ENCODE measurements at regions not wholly inside any gene's neighbourhood (a gene's known extent, or its start where the extent isn't known, plus 50 kb on each side); places are given as distances from the start of the nearest gene placed in this dataset.
"Not testable (repeated sequence)": the region's sequence is repeated elsewhere in the genome, so short reads cannot be mapped to it uniquely, and the experiment has no call there.

DNA sequence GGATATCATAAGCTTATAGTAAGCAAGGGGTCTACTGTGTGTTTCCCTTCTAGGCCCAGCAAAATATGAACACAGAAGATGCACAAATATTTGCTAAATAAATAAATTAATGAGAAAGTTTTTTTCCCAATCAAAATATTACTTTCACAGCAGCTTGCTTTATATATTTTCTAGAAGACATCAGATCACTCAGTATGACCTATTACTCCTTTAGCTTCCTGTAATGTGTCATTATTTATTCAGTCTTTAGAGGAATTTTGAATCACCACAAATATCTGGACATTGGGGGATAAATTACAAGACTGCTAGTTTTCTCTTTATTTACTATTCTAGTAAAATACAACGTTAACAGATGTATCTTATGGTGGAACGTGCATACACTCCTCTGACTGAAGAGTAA lies 765.8 kb upstream of the POM121L12 start:
- DNase-seq (ENCODE audit: low read depth in 3 of 3): no peak

- DNase-seq (ENCODE audit: low read depth in 3 of 3): no peak
Observed at GRCh38 chr7:52261057-52261456, 774.4 kb upstream of the POM121L12 start.

DNA sequence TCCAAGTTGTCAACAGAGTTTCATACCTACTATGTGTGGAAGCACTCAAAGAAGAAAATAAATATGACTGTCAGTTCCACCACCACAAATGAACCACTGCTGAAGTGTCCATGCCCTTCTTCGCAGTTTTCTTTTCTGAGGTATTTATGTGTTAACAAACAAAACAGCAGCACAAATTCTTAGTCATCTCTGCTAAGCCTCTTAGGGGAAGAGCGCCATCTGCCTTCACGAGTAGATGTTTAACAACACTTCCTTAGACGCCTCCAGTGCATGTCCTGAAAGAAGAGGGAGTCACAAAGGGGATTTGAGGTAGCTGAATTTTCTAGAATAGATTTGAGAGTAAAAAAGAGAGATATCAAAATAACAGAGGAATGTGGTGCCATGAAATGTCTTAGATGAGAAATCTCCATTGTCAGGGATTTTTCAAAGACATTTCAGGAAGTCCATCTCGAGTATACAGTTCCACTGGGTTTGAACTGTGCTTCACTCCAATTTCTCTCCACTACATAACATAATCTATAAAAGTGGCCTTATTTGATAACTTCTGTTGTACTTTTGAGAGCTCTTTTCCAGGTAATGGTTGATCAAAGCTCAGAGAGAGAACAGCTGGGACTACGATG lies 775.3 kb upstream of the POM121L12 start:
- DNase-seq (ENCODE audit: low read depth in 3 of 3): no peak

DNA sequence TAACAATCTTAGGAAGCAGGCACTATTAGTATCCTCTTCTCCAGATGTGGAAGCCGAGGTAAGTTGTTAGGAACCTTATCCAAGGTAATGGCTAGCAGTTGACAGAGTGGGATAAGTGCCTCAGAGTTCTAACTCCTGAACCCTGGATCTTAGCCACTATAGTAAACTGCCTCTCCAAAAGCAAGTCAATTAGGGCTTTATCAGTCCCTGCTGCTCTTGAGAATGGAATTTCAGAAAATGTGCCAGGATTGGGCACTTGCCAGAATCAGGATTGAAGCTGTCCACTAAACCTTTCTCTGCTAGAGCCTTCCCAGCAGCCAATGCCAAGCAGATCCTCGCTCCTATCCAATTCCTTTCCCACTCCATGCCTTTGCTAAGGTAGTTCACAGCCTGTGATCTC lies 777.5 kb upstream of the POM121L12 start:
- no peak for DNase-seq (ENCODE audit: low read depth in 3 of 3)

DNA sequence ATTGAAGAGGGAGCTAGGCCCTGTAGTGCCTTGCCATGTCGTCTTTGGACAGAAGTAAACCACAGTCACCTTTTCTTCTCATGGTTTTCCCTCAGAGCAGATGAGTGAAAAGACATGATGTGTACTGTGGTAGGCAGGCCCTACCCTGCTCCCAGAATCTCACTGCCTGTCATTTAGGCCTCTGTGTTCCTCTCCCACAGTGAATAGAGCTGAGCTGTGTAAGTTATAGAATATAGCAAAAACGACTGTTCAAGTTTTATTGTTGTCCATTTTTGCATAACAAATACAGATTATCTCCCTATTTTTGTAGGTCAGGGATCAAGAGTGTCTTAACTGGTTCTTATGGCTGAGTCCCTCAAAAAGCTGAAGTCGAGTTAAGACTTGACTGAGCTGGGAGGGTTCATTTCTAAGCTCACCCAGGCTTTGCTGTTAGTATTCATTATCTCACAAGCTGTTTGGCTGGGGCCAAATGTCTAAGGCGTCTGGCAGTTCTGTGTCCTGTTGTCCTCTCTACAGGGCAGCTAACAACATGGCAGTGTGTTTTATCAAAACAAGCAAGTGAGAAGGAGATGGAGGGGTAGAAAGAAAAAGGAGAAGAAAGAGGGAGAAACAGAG lies 780.9 kb upstream of the POM121L12 start:
- no peak for DNase-seq (ENCODE audit: low read depth in 3 of 3)

DNA sequence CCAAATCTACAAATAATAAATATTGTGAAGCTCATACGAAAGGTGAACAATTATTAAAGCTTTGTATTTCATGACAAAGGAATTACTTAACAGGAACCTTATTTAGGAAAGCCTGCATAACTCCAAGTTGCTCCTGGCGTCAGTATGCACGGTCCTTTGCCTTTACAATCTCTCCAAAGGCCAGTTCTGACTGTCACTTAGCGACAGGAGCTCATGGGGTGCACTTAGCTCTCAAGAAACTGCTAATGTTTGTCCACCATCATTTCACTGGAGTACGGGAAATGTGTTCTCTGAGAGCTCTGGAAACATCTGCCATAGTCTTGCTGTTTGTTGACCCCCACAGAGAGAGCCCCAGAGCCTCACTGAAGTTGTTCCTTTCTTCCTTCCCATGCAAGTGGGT lies 781.5 kb upstream of the POM121L12 start:
- DNase-seq (ENCODE audit: low read depth in 3 of 3): no peak

GRCh38 chr7:52249741-52250140 lies 785.7 kb upstream of the POM121L12 start:
- no peak for DNase-seq (ENCODE audit: low read depth in 3 of 3)

DNA sequence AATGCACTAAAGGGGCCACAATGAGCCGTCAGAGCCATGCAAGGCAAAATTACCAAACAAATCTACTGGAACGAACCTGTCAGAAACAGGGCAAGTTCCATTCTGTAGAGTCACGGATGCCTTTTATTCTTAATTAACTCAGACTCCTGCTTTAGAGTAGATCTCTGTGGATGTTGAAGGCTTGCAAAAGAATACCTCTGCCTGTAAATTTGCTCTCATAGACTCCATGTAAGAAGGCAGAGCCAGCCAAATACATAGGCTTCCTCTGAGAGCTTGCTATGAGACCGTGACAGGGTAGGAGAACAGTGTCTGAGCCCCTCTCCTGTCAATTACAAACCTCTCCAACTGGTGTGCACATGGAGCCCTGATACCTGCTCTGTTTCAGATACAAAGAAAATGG lies 787.9 kb upstream of the POM121L12 start:
- DNase-seq (ENCODE audit: low read depth in 3 of 3): no peak

GRCh38 chr7:52243685-52244084 lies 791.7 kb upstream of the POM121L12 start:
- DNase-seq (ENCODE audit: low read depth in 3 of 3): no peak

DNA sequence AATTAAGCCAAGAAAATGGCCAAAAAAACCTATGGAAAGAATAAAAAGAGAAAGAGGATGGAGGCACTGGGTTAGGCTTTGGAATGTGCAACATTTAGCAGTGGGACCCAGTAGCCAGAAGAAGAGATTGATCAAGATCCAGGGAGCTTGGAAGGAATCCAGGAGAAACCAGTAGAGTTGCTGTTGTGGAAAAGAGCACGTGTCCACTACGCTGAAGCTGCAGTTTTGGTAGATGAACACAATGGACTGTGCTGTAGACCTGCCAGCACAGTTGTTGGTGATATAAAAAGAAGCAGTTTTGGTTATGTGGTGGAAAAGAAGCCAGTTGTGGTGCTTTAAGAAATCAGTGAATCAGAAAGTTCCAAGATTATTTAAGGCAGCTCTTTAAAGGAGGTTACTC lies 802.2 kb upstream of the POM121L12 start:
- DNase-seq (ENCODE audit: low read depth in 3 of 3): no peak

GRCh38 chr7:52211930-52212329 lies 823.5 kb upstream of the POM121L12 start:
- DNase-seq (ENCODE audit: low read depth in 3 of 3): no peak

- no peak for DNase-seq (ENCODE audit: low read depth in 3 of 3)
Observed at GRCh38 chr7:52209614-52210013, 825.8 kb upstream of the POM121L12 start.

- no peak for DNase-seq (ENCODE audit: low read depth in 3 of 3)
Observed at GRCh38 chr7:52197221-52197620, 838.2 kb upstream of the POM121L12 start.

DNA sequence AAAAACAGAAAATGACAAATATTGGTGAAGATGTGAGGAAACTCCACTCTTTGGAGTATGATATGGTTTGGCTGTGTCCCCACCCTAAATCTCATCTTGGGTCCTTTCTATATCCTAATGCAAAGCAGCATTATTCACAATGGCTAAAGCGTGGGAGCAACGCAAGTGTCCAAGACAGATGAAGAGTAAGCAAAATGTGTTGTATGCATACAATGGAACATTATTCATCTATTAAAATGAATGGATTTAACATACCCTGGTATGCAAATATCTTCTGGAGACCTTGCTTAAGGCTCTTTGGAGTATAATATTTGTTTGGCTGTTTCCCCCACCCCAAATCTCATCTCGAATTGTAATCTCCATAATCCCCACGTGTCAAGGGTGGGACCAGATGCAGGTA lies 839.8 kb upstream of the POM121L12 start:
- no peak for DNase-seq (ENCODE audit: low read depth in 3 of 3)

GRCh38 chr7:52189153-52189778 lies 846.2 kb upstream of the POM121L12 start:
- DNase-seq (ENCODE audit: low read depth in 3 of 3): no peak

- DNase-seq (ENCODE audit: low read depth in 3 of 3): no peak
Observed at GRCh38 chr7:52184006-52184703, 851.3 kb upstream of the POM121L12 start.

GRCh38 chr7:52179934-52180333 lies 855.5 kb upstream of the POM121L12 start:
- no peak for DNase-seq (ENCODE audit: low read depth in 3 of 3)

DNA sequence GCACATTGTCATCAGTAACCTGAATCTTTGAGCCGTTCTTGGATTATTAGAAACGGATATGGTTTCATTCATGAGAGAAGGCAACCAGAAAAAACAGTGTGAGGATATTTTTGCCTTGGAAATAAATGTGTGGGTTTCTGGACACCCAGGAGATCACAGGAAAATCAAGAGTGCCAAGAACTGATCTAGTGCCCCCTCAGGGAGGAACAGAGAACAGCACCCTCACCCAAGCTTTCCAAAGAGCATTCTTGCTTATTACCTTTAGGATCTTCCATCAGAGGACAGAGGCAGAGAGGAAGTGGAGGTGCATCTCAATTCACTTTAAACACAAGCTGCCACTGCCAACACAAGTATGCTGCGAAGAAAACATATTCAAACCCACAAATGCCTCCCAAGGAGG lies 851.5 kb upstream of the COBL start:
- no peak for DNase-seq (ENCODE audit: low read depth in 3 of 3)

- DNase-seq (ENCODE audit: low read depth in 3 of 3): no peak
Observed at GRCh38 chr7:52163311-52163710, 846.7 kb upstream of the COBL start.

GRCh38 chr7:52161483-52161882 lies 844.9 kb upstream of the COBL start:
- no peak for DNase-seq (ENCODE audit: low read depth in 3 of 3)

DNA sequence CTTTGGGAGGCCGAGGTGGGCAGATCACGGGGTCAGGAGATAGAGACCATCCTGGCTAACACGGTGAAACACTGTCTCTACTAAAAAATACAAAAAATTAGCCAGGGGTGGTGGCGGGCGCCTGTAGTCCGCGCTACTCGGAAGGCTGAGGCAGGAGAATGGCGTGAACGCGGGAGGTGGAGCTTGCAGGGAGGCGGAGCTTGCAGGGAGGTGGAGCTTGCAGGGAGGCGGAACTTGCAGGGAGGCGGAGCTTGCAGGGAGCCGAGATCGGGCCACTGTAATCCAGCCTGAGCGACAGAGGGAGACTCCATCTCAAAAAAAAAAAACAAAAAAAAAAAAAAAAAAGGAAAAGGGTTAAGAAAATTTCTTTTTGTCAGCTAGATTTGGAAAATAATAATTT lies 842.8 kb upstream of the COBL start:
- DNase-seq (ENCODE audit: low read depth in 3 of 3): not testable (repeated sequence)

DNA sequence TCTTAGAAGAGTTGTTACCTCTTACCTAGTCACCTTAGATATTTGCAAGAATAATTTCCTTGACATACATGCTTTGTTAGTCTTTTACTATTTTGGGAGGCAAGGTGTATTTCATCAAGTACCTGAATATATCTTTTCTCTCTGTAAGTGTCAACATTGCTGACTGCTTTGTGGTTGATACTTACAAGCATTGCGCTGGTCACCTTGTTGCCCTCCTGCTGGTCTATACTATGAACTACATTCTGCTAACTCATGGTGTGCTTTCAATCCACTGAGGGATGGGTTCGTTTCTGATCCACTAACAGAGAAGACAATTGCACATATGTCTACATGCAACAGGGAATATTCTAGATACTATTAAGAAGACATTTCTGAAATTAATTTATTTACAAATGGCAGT lies 837.8 kb upstream of the COBL start:
- DNase-seq (ENCODE audit: low read depth in 3 of 3): no peak

DNA sequence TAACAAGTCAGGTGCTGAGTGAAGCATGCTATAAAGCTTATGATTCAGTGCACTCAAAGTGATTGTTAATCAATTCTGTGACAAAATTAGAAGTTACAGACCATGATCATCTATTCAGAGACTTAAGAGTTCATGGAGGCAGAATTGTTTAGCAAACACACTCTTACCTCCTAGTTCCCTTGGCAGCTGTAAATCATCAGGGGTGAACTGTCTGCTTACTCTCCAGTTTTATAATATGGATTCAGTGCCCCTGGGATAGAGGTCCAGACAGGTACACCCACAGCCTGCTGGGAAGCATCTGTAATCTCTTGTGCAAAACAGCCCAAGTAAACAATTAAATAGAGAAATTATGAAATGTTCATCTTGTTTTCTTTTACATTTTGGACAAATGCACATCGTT lies 835.0 kb upstream of the COBL start:
- DNase-seq (ENCODE audit: low read depth in 3 of 3): no peak

Data from stimulated activated CD4-positive, alpha-beta T cell treated with anti-CD3 and anti-CD28 coated beads, TNF-alpha, amount 100 ng/mL, for 48 hours (primary cell).